Suprapubic skin (tissue), 4 donors: ENCODE measurements at regions not wholly inside any gene's neighbourhood (a gene's known extent, or its start where the extent isn't known, plus 50 kb on each side); places are given as distances from the start of the nearest gene placed in this dataset.

Source experiments
- DNase-seq, 2 donors: peaks; one replicate each; pipeline ENCODE4 v3.0.0-alpha.2; 2019; ENCODE audit warnings: low spot score in 2 of 2
- H3K27ac ChIP-seq: fragments of 200-600 bp; sonication (generic); one replicate; pipeline ENCODE4 v1.5.1; 2019
- H3K27me3 ChIP-seq: fragments of 200-600 bp; sonication (generic); one replicate; pipeline ENCODE4 v1.5.1; 2019
- H3K36me3 ChIP-seq: fragments of 200-600 bp; sonication (generic); one replicate; pipeline ENCODE4 v1.5.1; 2019
- H3K4me1 ChIP-seq: fragments of 200-600 bp; sonication (generic); one replicate; pipeline ENCODE4 v1.5.1; 2019
- H3K4me3 ChIP-seq: fragments of 200-600 bp; sonication (generic); one replicate; pipeline ENCODE4 v1.5.1; 2019; ENCODE audit warnings: mild to moderate bottlenecking
- H3K9me3 ChIP-seq: fragments of 200-600 bp; sonication (generic); one replicate; pipeline ENCODE4 v1.5.1; 2019
- CTCF ChIP-seq, 2 donors: fragments of 200-600 bp in 1 of 2; fragments of 450-650 bp in 1 of 2; sonication (generic) in 1 of 2; IDR thresholded peaks; one replicate each; pipeline ENCODE4 v1.5.1; 2016 to 2019; ENCODE audit warnings: antibody characterized with exemption in 2 of 2, mild to moderate bottlenecking in 1 of 2, moderate library complexity in 1 of 2
- EP300 ChIP-seq: sonication (generic); formaldehyde crosslinking; IDR thresholded peaks from one replicate; pipeline ENCODE4 v1.6.1; 2017; ENCODE audit warnings: antibody characterized with exemption
- POLR2A ChIP-seq, 2 donors: fragments of 450-650 bp; IDR thresholded peaks; one replicate each; pipeline ENCODE4 v1.6.1; 2017; ENCODE audit warnings: antibody characterized with exemption in 2 of 2, mild to moderate bottlenecking in 2 of 2, moderate library complexity in 2 of 2
- POLR2AphosphoS5 ChIP-seq, 3 donors: sonication (generic); formaldehyde crosslinking; IDR thresholded peaks; one replicate each; pipeline ENCODE4 v1.6.1; 2017; ENCODE audit warnings: antibody characterized with exemption in 3 of 3
- WGBS: methylation state at CpG from one replicate; pipeline ENCODE4 v1.1.5; 2018; 5-methylcytosine and 5-hydroxymethylcytosine counted together

GRCh38 chr1:65505547-65506300 is 85.3 kb downstream of the LEPR start:
- no peak for DNase-seq
- H3K4me3 ChIP-seq: no peak overlapping the region
- peak overlapping the region; percentile 54 for H3K27ac ChIP-seq
- no peaks in the 10 kb centered on the region for H3K36me3 ChIP-seq
- WGBS: 53% methylated on average over 5 of the region's 5 CpGs
- H3K27me3 ChIP-seq: no peaks in the 10 kb centered on the region
- no peaks in the 10 kb centered on the region for H3K9me3 ChIP-seq
- H3K4me1 ChIP-seq: no peaks in the 10 kb centered on the region
- TF ChIP-seq POLR2AphosphoS5 (IDR thresholded peaks at IDR 0.05) (no peak), CTCF (IDR thresholded peaks at IDR 0.05) (no peak), EP300 (no peak), POLR2A (IDR thresholded peaks at IDR 0.05) (no peak)

GRCh38 chr1:65508051-65508450 is 87.6 kb downstream of the LEPR start:
- Histone ChIP-seq H3K36me3 (no peaks in the 10 kb centered on the region), H3K4me1 (peaks cover 4% of the 10 kb centered on the region), H3K4me3 (no peak overlapping the region), H3K27ac (no peak overlapping the region), H3K27me3 (no peaks in the 10 kb centered on the region), H3K9me3 (no peaks in the 10 kb centered on the region)
- no peak for TF ChIP-seq POLR2AphosphoS5 (IDR thresholded peaks at IDR 0.05)
- TF ChIP-seq EP300: no peak
- no peak for TF ChIP-seq POLR2A (IDR thresholded peaks at IDR 0.05)
- no peak for TF ChIP-seq CTCF (IDR thresholded peaks at IDR 0.05)
- DNase-seq: no peak
- 47% methylated on average over 2 of the region's 2 CpGs for WGBS

GRCh38 chr1:65509912-65510680 is 89.6 kb downstream of the LEPR start:
- Histone ChIP-seq H3K4me3 (no peak overlapping the region), H3K27ac (no peak overlapping the region), H3K27me3 (no peaks in the 10 kb centered on the region), H3K36me3 (no peaks in the 10 kb centered on the region), H3K4me1 (peaks cover 4% of the 10 kb centered on the region), H3K9me3 (no peaks in the 10 kb centered on the region)
- DNase-seq: no peak
- TF ChIP-seq EP300 (no peak), CTCF (IDR thresholded peaks at IDR 0.05) (no peak)
- WGBS: 84% methylated on average over 5 of the region's 5 CpGs

GRCh38 chr1:65510961-65511360 is 90.5 kb downstream of the LEPR start:
- Histone ChIP-seq H3K9me3 (no peaks in the 10 kb centered on the region), H3K27me3 (no peaks in the 10 kb centered on the region), H3K27ac (no peak overlapping the region), H3K4me3 (no peak overlapping the region), H3K4me1 (peaks cover 4% of the 10 kb centered on the region), H3K36me3 (no peaks in the 10 kb centered on the region)
- no peak for TF ChIP-seq POLR2A (IDR thresholded peaks at IDR 0.05)
- no peak for TF ChIP-seq CTCF (IDR thresholded peaks at IDR 0.05)
- no peak for TF ChIP-seq EP300
- TF ChIP-seq POLR2AphosphoS5 (IDR thresholded peaks at IDR 0.05): no peak
- WGBS: 81% methylated on average over 1 of the region's 1 CpG
- DNase-seq: no peak

GRCh38 chr1:65512383-65512782 is 91.9 kb downstream of the LEPR start:
- Histone ChIP-seq H3K27me3 (no peaks in the 10 kb centered on the region), H3K36me3 (no peaks in the 10 kb centered on the region), H3K4me1 (peaks cover 4% of the 10 kb centered on the region), H3K4me3 (no peak overlapping the region), H3K27ac (no peak overlapping the region), H3K9me3 (no peaks in the 10 kb centered on the region)
- DNase-seq: no peak
- WGBS: 77% methylated on average over 4 of the region's 4 CpGs
- TF ChIP-seq POLR2AphosphoS5 (IDR thresholded peaks at IDR 0.05): no peak
- TF ChIP-seq POLR2A (IDR thresholded peaks at IDR 0.05): no peak
- no peak for TF ChIP-seq CTCF (IDR thresholded peaks at IDR 0.05)
- no peak for TF ChIP-seq EP300
